NCI-H82 treated with DMSO at 0.1 percent for 48 hours (cell line): ENCODE measurements at regions not wholly inside any gene's neighbourhood (a gene's known extent, or its start where the extent isn't known, plus 50 kb on each side); places are given as distances from the start of the nearest gene placed in this dataset.
A peak's percentile ranks its signal among the peaks of the same experiment; 100 is the strongest.

ENCODE experiments used
- DNase-seq: peaks from one replicate; lab custom pipeline; 2025; ENCODE audit not compliant: unreplicated experiment; lab: John Stamatoyannopoulos, UW

GRCh38 chr4:108291137-108291536 lies 122.4 kb upstream of the LEF1 start:
- DNase-seq = no peak

GRCh38 chr4:108287834-108288413 lies 119.2 kb upstream of the LEF1 start:
- DNase-seq = no peak

DNA sequence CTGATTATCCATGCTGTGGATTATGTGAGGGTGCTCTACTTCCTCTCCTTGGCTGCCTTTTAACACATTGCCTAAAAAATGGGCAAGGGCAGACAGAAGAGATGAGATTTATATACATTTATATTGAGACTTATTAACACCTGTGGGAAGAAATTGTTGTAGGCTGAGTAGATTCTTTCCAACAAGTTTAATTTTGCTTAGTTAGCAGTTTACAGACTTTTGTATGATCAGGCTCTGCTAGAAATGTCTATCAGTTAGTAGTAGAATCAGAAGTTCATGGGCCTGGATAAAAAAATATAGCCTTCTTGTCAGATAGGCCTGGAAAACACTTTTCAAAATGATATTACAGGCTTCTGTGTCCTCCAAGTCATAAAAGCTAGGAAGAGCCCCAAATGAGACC lies 111.3 kb upstream of the LEF1 start:
- DNase-seq = no peak

DNA sequence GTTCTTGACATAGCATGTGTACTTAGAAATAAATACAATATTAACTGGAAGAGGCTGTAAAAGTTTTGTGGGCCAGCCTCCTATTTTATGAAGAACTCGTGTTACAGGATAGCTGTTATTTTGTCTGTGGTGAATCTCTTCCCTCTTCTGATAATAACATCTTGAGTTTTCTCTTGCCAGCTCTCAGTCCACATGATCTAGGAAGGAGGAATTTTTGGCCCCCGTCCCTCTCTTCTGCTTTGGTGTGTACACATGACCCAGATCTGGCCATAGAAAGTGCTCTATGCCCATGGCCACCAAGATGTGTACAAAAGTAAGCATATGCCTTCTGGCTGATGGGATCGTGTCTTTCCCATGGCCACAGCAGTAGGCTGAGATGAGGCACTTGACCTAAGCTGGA lies 108.0 kb upstream of the LEF1 start:
- no peak for DNase-seq

- DNase-seq = no peak
These were observed 104.3 kb upstream of the LEF1 start for GRCh38 chr4:108272986-108273385.

DNA sequence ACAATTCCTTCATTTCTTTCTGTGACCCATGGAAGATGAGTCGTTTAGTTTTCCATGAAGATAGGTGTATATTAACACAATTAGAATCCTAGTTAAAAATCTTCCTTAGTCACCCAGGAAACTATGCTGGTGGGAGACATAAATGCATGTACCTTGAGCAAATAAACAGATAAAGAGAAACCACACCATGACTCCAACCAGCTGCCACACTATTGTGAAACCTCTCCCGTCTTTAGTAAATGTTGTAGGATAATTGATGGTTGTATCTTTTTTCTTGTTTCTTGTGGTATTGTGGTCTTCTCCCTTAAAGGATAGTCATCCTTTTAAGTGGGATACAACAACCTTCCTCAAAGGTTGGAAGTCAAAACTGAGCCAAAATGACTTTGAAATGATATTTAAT lies 103.8 kb upstream of the LEF1 start:
- no peak for DNase-seq

- no peak for DNase-seq
These were observed 103.3 kb upstream of the LEF1 start for GRCh38 chr4:108272046-108272445.

GRCh38 chr4:108270466-108271450 lies 102.0 kb upstream of the LEF1 start:
- no peak for DNase-seq

DNA sequence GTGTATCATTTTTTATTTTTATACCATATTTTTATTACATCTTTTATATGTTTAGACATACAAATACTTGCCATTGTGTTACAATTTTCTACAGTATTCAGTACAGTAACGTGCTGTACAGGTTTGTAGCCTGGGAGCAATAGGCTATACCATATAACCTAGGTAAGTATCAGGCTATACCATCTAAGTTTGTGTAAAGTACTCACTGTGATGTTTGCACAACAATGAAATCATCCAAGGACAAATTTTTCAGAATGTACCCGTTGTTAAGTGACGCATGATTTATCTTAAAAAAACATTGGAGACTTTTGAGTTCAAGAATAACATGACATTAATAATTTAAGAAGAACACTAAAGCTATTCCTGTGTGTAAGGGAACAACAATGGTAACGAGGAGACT lies 96.0 kb upstream of the LEF1 start:
- no peak for DNase-seq

GRCh38 chr4:108263057-108263456 lies 94.3 kb upstream of the LEF1 start:
- DNase-seq = no peak

GRCh38 chr4:108261026-108261425 lies 92.3 kb upstream of the LEF1 start:
- no peak for DNase-seq

- DNase-seq = no peak
These were observed 87.8 kb upstream of the LEF1 start for GRCh38 chr4:108256538-108256937.

DNA sequence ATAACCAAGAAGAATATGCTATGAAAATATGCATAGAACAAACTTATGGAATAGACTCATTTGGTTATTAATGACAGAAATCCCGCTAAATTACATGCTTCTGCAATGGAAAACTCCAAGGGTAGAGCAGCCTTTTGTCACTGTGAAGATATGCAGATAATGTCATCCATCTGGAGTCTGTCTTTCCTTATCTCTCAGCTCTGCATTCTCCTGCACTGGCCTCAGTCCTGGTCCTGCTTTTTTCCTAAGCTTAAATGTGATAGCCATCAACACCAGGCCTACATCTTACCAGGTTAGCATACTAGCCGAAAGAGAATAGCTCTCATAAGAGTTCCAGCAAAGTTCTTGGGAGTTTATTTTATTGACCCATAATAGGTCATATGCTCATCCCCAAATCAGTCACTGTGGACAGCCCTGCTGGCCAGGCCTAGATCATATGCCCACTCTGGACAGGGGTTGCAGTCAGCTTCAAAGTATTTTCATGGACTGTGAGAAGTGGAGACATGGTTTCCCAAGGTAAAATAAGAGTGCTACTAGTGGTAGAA lies 86.5 kb upstream of the LEF1 start:
- DNase-seq = no peak

- no peak for DNase-seq
These were observed 80.7 kb upstream of the LEF1 start for GRCh38 chr4:108249397-108249796.

GRCh38 chr4:108247387-108248049 lies 78.8 kb upstream of the LEF1 start:
- DNase-seq = peak; percentile 15

GRCh38 chr4:108244606-108245005 lies 75.9 kb upstream of the LEF1 start:
- DNase-seq = no peak

DNA sequence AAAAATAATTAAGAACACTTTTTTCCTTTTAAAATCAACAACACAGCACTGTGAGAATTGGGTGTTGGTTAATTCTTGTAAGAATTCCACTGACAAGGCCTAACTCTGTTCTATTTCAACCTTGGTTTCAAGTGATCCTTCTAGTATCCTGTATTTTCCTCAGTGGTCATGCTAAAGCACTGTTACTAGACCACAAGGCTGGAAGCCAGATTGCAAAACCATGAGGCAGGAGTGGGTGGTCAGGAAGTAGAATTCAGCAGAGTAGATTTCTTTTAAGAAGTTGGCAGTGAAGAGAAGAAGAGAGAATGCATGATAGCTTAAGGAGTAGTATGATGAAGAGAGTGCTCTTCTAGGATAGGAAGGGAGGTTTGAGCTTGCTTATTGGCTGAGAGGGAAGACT lies 71.6 kb upstream of the LEF1 start:
- no peak for DNase-seq

- DNase-seq = no peak
These were observed 69.0 kb upstream of the LEF1 start for GRCh38 chr4:108237693-108238092.

GRCh38 chr4:108236264-108236663 lies 67.5 kb upstream of the LEF1 start:
- no peak for DNase-seq

- DNase-seq = no peak
These were observed 59.2 kb upstream of the LEF1 start for GRCh38 chr4:108227923-108228322.

- no peak for DNase-seq
These were observed 55.9 kb upstream of the LEF1 start for GRCh38 chr4:108224611-108225053.

GRCh38 chr4:108223313-108223712 lies 54.6 kb upstream of the LEF1 start:
- no peak for DNase-seq
